Neural cell (in vitro differentiated cells): ENCODE measurements at regions not wholly inside any gene's neighbourhood (a gene's known extent, or its start where the extent isn't known, plus 50 kb on each side); places are given as distances from the start of the nearest gene placed in this dataset.

Source experiments
- RAD21 ChIP-seq: fragments of 450-650 bp; conservative IDR thresholded peaks from 2 replicates; pipeline ENCODE4 v1.6.1; 2014; ENCODE audit warnings: antibody characterized with exemption, mild to moderate bottlenecking, moderate library complexity
- TF ChIP-seq, protein P1 (sequence below): fragments of 450-650 bp; IDR thresholded peaks from 2 replicates; pipeline ENCODE4 v1.5.1; 2014; ENCODE audit warnings: antibody characterized with exemption, mild to moderate bottlenecking, moderate library complexity; ENCODE audit not compliant: poor library complexity, severe bottlenecking

GRCh38 chr5:35359859-35360258 is 129.6 kb upstream of the PRLR start:
- TF ChIP-seq RAD21: no peak
- TF ChIP-seq, protein P1, sequence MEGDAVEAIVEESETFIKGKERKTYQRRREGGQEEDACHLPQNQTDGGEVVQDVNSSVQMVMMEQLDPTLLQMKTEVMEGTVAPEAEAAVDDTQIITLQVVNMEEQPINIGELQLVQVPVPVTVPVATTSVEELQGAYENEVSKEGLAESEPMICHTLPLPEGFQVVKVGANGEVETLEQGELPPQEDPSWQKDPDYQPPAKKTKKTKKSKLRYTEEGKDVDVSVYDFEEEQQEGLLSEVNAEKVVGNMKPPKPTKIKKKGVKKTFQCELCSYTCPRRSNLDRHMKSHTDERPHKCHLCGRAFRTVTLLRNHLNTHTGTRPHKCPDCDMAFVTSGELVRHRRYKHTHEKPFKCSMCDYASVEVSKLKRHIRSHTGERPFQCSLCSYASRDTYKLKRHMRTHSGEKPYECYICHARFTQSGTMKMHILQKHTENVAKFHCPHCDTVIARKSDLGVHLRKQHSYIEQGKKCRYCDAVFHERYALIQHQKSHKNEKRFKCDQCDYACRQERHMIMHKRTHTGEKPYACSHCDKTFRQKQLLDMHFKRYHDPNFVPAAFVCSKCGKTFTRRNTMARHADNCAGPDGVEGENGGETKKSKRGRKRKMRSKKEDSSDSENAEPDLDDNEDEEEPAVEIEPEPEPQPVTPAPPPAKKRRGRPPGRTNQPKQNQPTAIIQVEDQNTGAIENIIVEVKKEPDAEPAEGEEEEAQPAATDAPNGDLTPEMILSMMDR: no peak
